ENCODE measurements at regions not wholly inside any gene's neighbourhood (a gene's known extent, or its start where the extent isn't known, plus 50 kb on each side); places are given as distances from the start of the nearest gene placed in this dataset.

GRCh38 chr13:64293923-64294322, 2878.3 kb upstream of the PCDH20 start:
- no peak for TF ChIP-seq CTCF (IDR thresholded peaks at IDR 0.05)
- no peak for TF ChIP-seq POLR2A (IDR thresholded peaks at IDR 0.05)
- no peak for TF ChIP-seq EP300 (IDR thresholded peaks at IDR 0.05)
